ENCODE measurements at regions not wholly inside any gene's neighbourhood (a gene's known extent, or its start where the extent isn't known, plus 50 kb on each side); places are given as distances from the start of the nearest gene placed in this dataset.

DNA sequence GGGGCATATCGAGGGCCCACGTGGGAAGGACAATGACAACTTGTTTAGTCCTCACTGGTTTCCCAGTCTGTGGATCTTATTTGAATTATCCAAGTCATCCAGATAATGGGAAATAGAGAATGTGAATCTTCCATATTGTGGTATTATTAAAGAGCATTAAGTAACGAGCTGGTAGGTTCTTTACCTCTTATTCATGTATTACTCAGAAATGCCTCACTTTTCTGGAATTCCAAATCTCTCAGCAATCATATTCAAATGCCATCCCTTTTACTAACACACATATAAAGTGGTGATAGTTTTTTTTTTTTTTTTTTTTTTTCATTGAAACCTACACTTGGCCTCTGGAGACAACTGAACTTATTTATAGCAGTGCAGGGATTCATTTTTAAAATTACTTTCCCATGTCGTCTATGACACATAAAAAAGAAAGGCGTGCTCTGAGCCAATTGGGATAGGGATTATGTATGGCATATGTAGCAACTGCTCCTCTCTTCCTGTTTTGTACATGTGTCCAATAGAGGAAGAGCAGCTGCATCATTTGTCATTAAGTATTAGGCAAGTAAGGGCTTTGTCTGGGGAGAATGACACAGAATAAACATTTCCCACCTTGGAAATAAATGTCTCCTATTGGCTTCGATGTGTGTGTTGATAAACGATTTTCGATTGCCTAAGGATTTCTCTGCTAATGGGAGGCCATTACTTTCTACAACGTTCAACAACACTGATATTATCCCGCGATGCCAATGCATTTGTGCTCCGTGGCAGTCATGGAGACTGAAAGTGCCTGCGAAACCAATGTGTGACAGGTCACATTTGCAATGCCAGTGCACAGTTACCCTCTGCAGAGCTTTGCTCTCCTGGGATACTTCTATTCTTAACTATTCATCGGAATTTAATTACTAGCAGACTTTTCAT, 78.6 kb upstream of the IFNG-AS1 start (continued):
- TF ChIP-seq, protein P1, sequence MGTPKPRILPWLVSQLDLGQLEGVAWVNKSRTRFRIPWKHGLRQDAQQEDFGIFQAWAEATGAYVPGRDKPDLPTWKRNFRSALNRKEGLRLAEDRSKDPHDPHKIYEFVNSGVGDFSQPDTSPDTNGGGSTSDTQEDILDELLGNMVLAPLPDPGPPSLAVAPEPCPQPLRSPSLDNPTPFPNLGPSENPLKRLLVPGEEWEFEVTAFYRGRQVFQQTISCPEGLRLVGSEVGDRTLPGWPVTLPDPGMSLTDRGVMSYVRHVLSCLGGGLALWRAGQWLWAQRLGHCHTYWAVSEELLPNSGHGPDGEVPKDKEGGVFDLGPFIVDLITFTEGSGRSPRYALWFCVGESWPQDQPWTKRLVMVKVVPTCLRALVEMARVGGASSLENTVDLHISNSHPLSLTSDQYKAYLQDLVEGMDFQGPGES (IDR thresholded peaks at IDR 0.05; ENCODE audit: low read depth, low read length): no peak
- TF ChIP-seq RFX5 (IDR thresholded peaks at IDR 0.05; ENCODE audit: low read length) (no peak), RXRA (IDR thresholded peaks at IDR 0.05; ENCODE audit: borderline replicate concordance, low read depth) (0 out of 2 replicates have a peak, but pooled peaks have one; percentile 45), TCF12 (IDR thresholded peaks at IDR 0.05) (peak; percentile 93), GABPA (IDR thresholded peaks at IDR 0.05; ENCODE audit: low read depth) (no peak), EP300 (IDR thresholded peaks at IDR 0.05; ENCODE audit: borderline replicate concordance in 1 of 2, low read depth in 1 of 2, low read length in 1 of 2) (peak in 1 of 2 experiments; percentile 98; a peak in 2 of 4 replicates), CHD2 (IDR thresholded peaks at IDR 0.05; ENCODE audit: low read length, partially characterized antibody) (no peak), EZH2phosphoT487 (IDR thresholded peaks at IDR 0.05; ENCODE audit: borderline replicate concordance, low read depth) (no peak), FOXJ3 (CRISPR knock-in tag; IDR thresholded peaks at IDR 0.05) (no peak), SIN3A (IDR thresholded peaks at IDR 0.05; ENCODE audit: borderline replicate concordance, low read depth, low read length) (no peak), TEAD4 (IDR thresholded peaks at IDR 0.05; ENCODE audit: borderline replicate concordance, insufficient read depth) (peak; percentile 98), JUND (IDR thresholded peaks at IDR 0.05) (peak; percentile 97), FOSL2 (IDR thresholded peaks at IDR 0.05; ENCODE audit: borderline replicate concordance, low read depth) (peak; percentile 99), MEF2A (IDR thresholded peaks at IDR 0.05; ENCODE audit: borderline replicate concordance, low read depth) (peak; percentile 90), RAD21 (IDR thresholded peaks at IDR 0.05; ENCODE audit: low read length) (no peak), RCOR1 (IDR thresholded peaks at IDR 0.05; ENCODE audit: low read length) (no peak), ELF1 (IDR thresholded peaks at IDR 0.05) (peak; percentile 37; the same call in 1 of the 2 replicates), GATA2 (CRISPR knock-in tag; IDR thresholded peaks at IDR 0.05) (no peak), YY1 (IDR thresholded peaks at IDR 0.05; ENCODE audit: low read depth) (peak; percentile 30; the same call in 1 of the 2 replicates), POLR2AphosphoS5 (IDR thresholded peaks at IDR 0.05; ENCODE audit: low read depth, low read length) (peak; percentile 81; the same call in 1 of the 2 replicates), NFIC (IDR thresholded peaks at IDR 0.05; ENCODE audit: borderline replicate concordance) (peak; percentile 77; the same call in 1 of the 2 replicates)
- TF ChIP-seq, protein P2, sequence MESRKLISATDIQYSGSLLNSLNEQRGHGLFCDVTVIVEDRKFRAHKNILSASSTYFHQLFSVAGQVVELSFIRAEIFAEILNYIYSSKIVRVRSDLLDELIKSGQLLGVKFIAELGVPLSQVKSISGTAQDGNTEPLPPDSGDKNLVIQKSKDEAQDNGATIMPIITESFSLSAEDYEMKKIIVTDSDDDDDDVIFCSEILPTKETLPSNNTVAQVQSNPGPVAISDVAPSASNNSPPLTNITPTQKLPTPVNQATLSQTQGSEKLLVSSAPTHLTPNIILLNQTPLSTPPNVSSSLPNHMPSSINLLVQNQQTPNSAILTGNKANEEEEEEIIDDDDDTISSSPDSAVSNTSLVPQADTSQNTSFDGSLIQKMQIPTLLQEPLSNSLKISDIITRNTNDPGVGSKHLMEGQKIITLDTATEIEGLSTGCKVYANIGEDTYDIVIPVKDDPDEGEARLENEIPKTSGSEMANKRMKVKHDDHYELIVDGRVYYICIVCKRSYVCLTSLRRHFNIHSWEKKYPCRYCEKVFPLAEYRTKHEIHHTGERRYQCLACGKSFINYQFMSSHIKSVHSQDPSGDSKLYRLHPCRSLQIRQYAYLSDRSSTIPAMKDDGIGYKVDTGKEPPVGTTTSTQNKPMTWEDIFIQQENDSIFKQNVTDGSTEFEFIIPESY (IDR thresholded peaks at IDR 0.05; ENCODE audit: borderline replicate concordance, low read depth): no peak
- TF ChIP-seq, protein P3, sequence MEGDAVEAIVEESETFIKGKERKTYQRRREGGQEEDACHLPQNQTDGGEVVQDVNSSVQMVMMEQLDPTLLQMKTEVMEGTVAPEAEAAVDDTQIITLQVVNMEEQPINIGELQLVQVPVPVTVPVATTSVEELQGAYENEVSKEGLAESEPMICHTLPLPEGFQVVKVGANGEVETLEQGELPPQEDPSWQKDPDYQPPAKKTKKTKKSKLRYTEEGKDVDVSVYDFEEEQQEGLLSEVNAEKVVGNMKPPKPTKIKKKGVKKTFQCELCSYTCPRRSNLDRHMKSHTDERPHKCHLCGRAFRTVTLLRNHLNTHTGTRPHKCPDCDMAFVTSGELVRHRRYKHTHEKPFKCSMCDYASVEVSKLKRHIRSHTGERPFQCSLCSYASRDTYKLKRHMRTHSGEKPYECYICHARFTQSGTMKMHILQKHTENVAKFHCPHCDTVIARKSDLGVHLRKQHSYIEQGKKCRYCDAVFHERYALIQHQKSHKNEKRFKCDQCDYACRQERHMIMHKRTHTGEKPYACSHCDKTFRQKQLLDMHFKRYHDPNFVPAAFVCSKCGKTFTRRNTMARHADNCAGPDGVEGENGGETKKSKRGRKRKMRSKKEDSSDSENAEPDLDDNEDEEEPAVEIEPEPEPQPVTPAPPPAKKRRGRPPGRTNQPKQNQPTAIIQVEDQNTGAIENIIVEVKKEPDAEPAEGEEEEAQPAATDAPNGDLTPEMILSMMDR (IDR thresholded peaks at IDR 0.05): no peak
- TF ChIP-seq, protein P4, sequence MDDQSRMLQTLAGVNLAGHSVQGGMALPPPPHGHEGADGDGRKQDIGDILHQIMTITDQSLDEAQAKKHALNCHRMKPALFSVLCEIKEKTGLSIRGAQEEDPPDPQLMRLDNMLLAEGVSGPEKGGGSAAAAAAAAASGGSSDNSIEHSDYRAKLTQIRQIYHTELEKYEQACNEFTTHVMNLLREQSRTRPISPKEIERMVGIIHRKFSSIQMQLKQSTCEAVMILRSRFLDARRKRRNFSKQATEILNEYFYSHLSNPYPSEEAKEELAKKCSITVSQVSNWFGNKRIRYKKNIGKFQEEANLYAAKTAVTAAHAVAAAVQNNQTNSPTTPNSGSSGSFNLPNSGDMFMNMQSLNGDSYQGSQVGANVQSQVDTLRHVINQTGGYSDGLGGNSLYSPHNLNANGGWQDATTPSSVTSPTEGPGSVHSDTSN (IDR thresholded peaks at IDR 0.05): peak; percentile 66; the same call in 1 of the 2 replicates
- TF ChIP-seq, protein P5, sequence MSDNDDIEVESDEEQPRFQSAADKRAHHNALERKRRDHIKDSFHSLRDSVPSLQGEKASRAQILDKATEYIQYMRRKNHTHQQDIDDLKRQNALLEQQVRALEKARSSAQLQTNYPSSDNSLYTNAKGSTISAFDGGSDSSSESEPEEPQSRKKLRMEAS (IDR thresholded peaks at IDR 0.05; ENCODE audit: low read depth): peak; percentile 9; the same call in 1 of the 2 replicates
- TF ChIP-seq, protein P6, sequence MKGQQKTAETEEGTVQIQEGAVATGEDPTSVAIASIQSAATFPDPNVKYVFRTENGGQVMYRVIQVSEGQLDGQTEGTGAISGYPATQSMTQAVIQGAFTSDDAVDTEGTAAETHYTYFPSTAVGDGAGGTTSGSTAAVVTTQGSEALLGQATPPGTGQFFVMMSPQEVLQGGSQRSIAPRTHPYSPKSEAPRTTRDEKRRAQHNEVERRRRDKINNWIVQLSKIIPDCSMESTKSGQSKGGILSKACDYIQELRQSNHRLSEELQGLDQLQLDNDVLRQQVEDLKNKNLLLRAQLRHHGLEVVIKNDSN (IDR thresholded peaks at IDR 0.05; ENCODE audit: borderline replicate concordance, low read depth): peak; percentile 34; the same call in 1 of the 2 replicates

All from SK-N-SH (cell line).